H9 (cell line): ENCODE measurements at regions not wholly inside any gene's neighbourhood (a gene's known extent, or its start where the extent isn't known, plus 50 kb on each side); places are given as distances from the start of the nearest gene placed in this dataset.

Source experiments
- DNase-seq: peaks from one replicate; pipeline ENCODE4 v3.0.0-alpha.2; 2017
- H2AFZ ChIP-seq: one replicate; pipeline ENCODE4 v1.6.1; 2013; ENCODE audit warnings: mild to moderate bottlenecking, low read length, control low read depth, moderate library complexity
- H2AK5ac ChIP-seq: 2 replicates; pipeline ENCODE4 v1.6.1; 2013; ENCODE audit warnings: low read length, control low read depth, mixed read lengths; ENCODE audit not compliant: insufficient read length
- H2BK120ac ChIP-seq: one replicate; pipeline ENCODE4 v1.6.1; 2013; ENCODE audit warnings: low read depth, mild to moderate bottlenecking, low read length, control low read depth, inconsistent platforms; ENCODE audit not compliant: poor library complexity, severe bottlenecking
- H2BK12ac ChIP-seq: 2 replicates; pipeline ENCODE4 v1.6.1; 2013; ENCODE audit warnings: low read length, control low read depth, mixed read lengths, low read depth; ENCODE audit not compliant: insufficient read length
- H2BK15ac ChIP-seq: 2 replicates; pipeline ENCODE4 v1.6.1; 2013; ENCODE audit warnings: low read depth, low read length, control low read depth
- H2BK20ac ChIP-seq: one replicate; pipeline ENCODE4 v1.6.1; 2013; ENCODE audit warnings: low read depth, mild to moderate bottlenecking, low read length, control low read depth, inconsistent platforms; ENCODE audit not compliant: poor library complexity, severe bottlenecking
- H2BK5ac ChIP-seq: 2 replicates; pipeline ENCODE4 v1.6.1; 2013; ENCODE audit warnings: low read length, control low read depth, mixed read lengths; ENCODE audit not compliant: insufficient read length
- H3K14ac ChIP-seq: 2 replicates; pipeline ENCODE4 v1.6.1; 2013; ENCODE audit warnings: low read length, control low read depth; ENCODE audit not compliant: insufficient read depth
- H3K18ac ChIP-seq: 2 replicates; pipeline ENCODE4 v1.6.1; 2013; ENCODE audit warnings: low read depth, mild to moderate bottlenecking, mixed read lengths, low read length, control low read depth; ENCODE audit not compliant: insufficient read length
- H3K23ac ChIP-seq: 2 replicates; pipeline ENCODE4 v1.6.1; 2013; ENCODE audit warnings: low read length, control low read depth, mixed read lengths, low read depth; ENCODE audit not compliant: insufficient read length
- H3K23me2 ChIP-seq: 2 replicates; pipeline ENCODE4 v1.6.1; 2013; ENCODE audit warnings: low read depth, mild to moderate bottlenecking, mixed read lengths, low read length, control low read depth; ENCODE audit not compliant: insufficient read length, poor library complexity, severe bottlenecking
- H3K27ac ChIP-seq: 2 replicates; pipeline ENCODE4 v1.5.1; 2013; ENCODE audit warnings: low read length, control low read depth, mixed read lengths, low read depth; ENCODE audit not compliant: insufficient read length
- H3K27me3 ChIP-seq: 2 replicates; pipeline ENCODE4 v1.6.1; 2013; ENCODE audit warnings: low read length, control low read depth, inconsistent platforms; ENCODE audit not compliant: insufficient read depth
- H3K4ac ChIP-seq: 2 replicates; pipeline ENCODE4 v1.6.1; 2013; ENCODE audit warnings: low read depth, mild to moderate bottlenecking, control low read depth, inconsistent platforms, low read length, moderate library complexity
- H3K4me1 ChIP-seq: 2 replicates; pipeline ENCODE4 v1.6.1; 2013; ENCODE audit warnings: low read length, control low read depth, inconsistent platforms; ENCODE audit not compliant: insufficient read depth
- H3K4me2 ChIP-seq: 2 replicates; pipeline ENCODE4 v1.6.1; 2013; ENCODE audit warnings: low read length, control low read depth, mixed read lengths; ENCODE audit not compliant: insufficient read length, insufficient read depth
- H3K56ac ChIP-seq: 2 replicates; pipeline ENCODE4 v1.6.1; 2013; ENCODE audit warnings: low read depth, mild to moderate bottlenecking, mixed read lengths, low read length, control low read depth; ENCODE audit not compliant: insufficient read length
- H3K79me1 ChIP-seq: 2 replicates; pipeline ENCODE4 v1.6.1; 2013; ENCODE audit warnings: low read depth, mild to moderate bottlenecking, moderate library complexity, low read length, control low read depth, inconsistent platforms; ENCODE audit not compliant: insufficient read depth, poor library complexity, severe bottlenecking
- H3K79me2 ChIP-seq: 2 replicates; pipeline ENCODE4 v1.6.1; 2013; ENCODE audit warnings: low read length, control low read depth, inconsistent platforms; ENCODE audit not compliant: insufficient read depth
- H3K9ac ChIP-seq: 2 replicates; pipeline ENCODE4 v1.6.1; 2013; ENCODE audit warnings: low read length, control low read depth, mixed read lengths; ENCODE audit not compliant: insufficient read length; ENCODE audit errors: extremely low read depth
- H3K9me3 ChIP-seq: one replicate; pipeline ENCODE4 v1.6.1; 2013; ENCODE audit warnings: low read depth, low read length, inconsistent platforms; ENCODE audit not compliant: control insufficient read depth
- H3T11ph ChIP-seq: one replicate; pipeline ENCODE4 v1.6.1; 2013; ENCODE audit warnings: mild to moderate bottlenecking, low read length, control low read depth, inconsistent platforms
- H4K20me1 ChIP-seq: one replicate; pipeline ENCODE4 v1.6.1; 2013; ENCODE audit not compliant: control insufficient read depth, insufficient read length, insufficient read depth
- H4K5ac ChIP-seq: 2 replicates; pipeline ENCODE4 v1.6.1; 2013; ENCODE audit warnings: low read depth, mild to moderate bottlenecking, mixed read lengths, low read length, control low read depth; ENCODE audit not compliant: insufficient read length
- H4K8ac ChIP-seq: replicated peaks from 2 replicates; pipeline ENCODE4 v1.6.1; 2013; ENCODE audit warnings: low read length, control low read depth, mixed read lengths, low read depth; ENCODE audit not compliant: insufficient read length
- H4K91ac ChIP-seq: 2 replicates; pipeline ENCODE4 v1.6.1; 2013; ENCODE audit warnings: low read depth, mild to moderate bottlenecking, moderate library complexity, mixed read lengths, low read length, control low read depth; ENCODE audit not compliant: insufficient read length
- H3K27ac Mint-ChIP-seq, 3 experiments: 2 replicates in 2 of 3; 3 replicates in 1 of 3; pipeline ENCODE4 v1.8.0; 2020 to 2021; ENCODE audit warnings: mixed read lengths in 3 of 3, mild to moderate bottlenecking in 1 of 3, moderate library complexity in 1 of 3
- H3K27me3 Mint-ChIP-seq: 2 replicates; pipeline ENCODE4 v1.8.0; 2021; ENCODE audit warnings: low read depth, mild to moderate bottlenecking, moderate library complexity, mixed read lengths
- H3K36me3 Mint-ChIP-seq, 3 experiments: 2 replicates in 2 of 3; 3 replicates in 1 of 3; pipeline ENCODE4 v1.8.0; 2020 to 2021; ENCODE audit warnings: low read depth in 3 of 3, mixed read lengths in 3 of 3; ENCODE audit not compliant: insufficient read depth in 1 of 3
- H3K4me1 Mint-ChIP-seq, 2 experiments: 2 replicates each; pipeline ENCODE4 v1.8.0; 2020; ENCODE audit warnings: mixed read lengths in 2 of 2
- H3K4me3 Mint-ChIP-seq, 2 experiments: 2 replicates in 1 of 2; 3 replicates in 1 of 2; pipeline ENCODE4 v1.8.0; 2020 to 2021; ENCODE audit warnings: mild to moderate bottlenecking in 2 of 2, mixed read lengths in 2 of 2, moderate library complexity in 1 of 2
- H3K9me3 Mint-ChIP-seq, 2 experiments: 2 replicates in 1 of 2; 3 replicates in 1 of 2; pipeline ENCODE4 v1.8.0; 2020; ENCODE audit warnings: mild to moderate bottlenecking in 2 of 2, mixed read lengths in 2 of 2, moderate library complexity in 1 of 2
- CTCF ChIP-seq: fragments of 200-600 bp; sonication (generic); conservative IDR thresholded peaks from 3 replicates; pipeline ENCODE4 v1.8.0; 2021; ENCODE audit warnings: antibody characterized with exemption, mild to moderate bottlenecking

GRCh38 chr12:19737019-19737418 is 297.7 kb downstream of the AEBP2 start:
- no peaks in the 10 kb centered on the region for H3K4me1 ChIP-seq
- H3K27ac Mint-ChIP-seq: no peak overlapping the region
- no peak overlapping the region for H2AFZ ChIP-seq
- no peak overlapping the region for H2BK12ac ChIP-seq
- H3K14ac ChIP-seq: no peak overlapping the region
- no peak overlapping the region for H3K9ac ChIP-seq
- no peak overlapping the region for H2BK15ac ChIP-seq
- H3K23me2 ChIP-seq: no peaks in the 10 kb centered on the region
- no peaks in the 10 kb centered on the region for H3K27me3 ChIP-seq
- H4K5ac ChIP-seq: no peak overlapping the region
- H4K91ac ChIP-seq: no peak overlapping the region
- H4K20me1 ChIP-seq: no peaks in the 10 kb centered on the region
- H3K4me1 Mint-ChIP-seq: no peaks in the 10 kb centered on the region
- H2BK5ac ChIP-seq: no peak overlapping the region
- no peaks in the 10 kb centered on the region for H3K79me1 ChIP-seq
- no peak overlapping the region for H3K23ac ChIP-seq
- no peak for DNase-seq
- H3K36me3 Mint-ChIP-seq: peaks cover 7 to 18% (median 11%) of the 10 kb centered on the region in 3 experiments
- no peak overlapping the region for H3K4ac ChIP-seq
- H3K9me3 Mint-ChIP-seq: peaks cover 20 to 27% of the 10 kb centered on the region in 2 experiments
- H3K56ac ChIP-seq: no peak overlapping the region
- no peak overlapping the region for H3K4me3 Mint-ChIP-seq
- no peak for TF ChIP-seq CTCF
- H3K4me2 ChIP-seq: no peak overlapping the region
- peaks cover 11% of the 10 kb centered on the region for H3K9me3 ChIP-seq
- H3K79me2 ChIP-seq: no peaks in the 10 kb centered on the region
- no peak overlapping the region for H2BK120ac ChIP-seq
- no peak overlapping the region for H2BK20ac ChIP-seq
- H3K27ac ChIP-seq: no peak overlapping the region
- H3K18ac ChIP-seq: no peak overlapping the region
- no peak overlapping the region for H3T11ph ChIP-seq
- peaks cover 1% of the 10 kb centered on the region; the same call in 1 of the 2 replicates for H3K27me3 Mint-ChIP-seq
- H4K8ac ChIP-seq: no peak overlapping the region
- H2AK5ac ChIP-seq: no peak overlapping the region
